Breast epithelium (tissue), 4 donors: ENCODE measurements at regions not wholly inside any gene's neighbourhood (a gene's known extent, or its start where the extent isn't known, plus 50 kb on each side); places are given as distances from the start of the nearest gene placed in this dataset.

Experiments used
- DNase-seq, 2 donors: peaks; one replicate each; pipeline ENCODE4 v3.0.0-alpha.2; 2019; ENCODE audit warnings: low spot score in 2 of 2
- H3K27ac ChIP-seq, 2 donors: fragments of 200-600 bp; sonication (generic) in 1 of 2; one replicate each; pipeline ENCODE4 v1.5.1; 2016 to 2019; ENCODE audit warnings: mild to moderate bottlenecking in 1 of 2
- H3K27me3 ChIP-seq, 2 donors: fragments of 200-600 bp; sonication (generic) in 1 of 2; one replicate each; pipeline versions ENCODE4 v1.5.1 to v1.6.0; 2017 to 2019; ENCODE audit warnings: control low read depth in 1 of 2, mild to moderate bottlenecking in 1 of 2
- H3K36me3 ChIP-seq: fragments of 200-600 bp; one replicate; pipeline ENCODE4 v1.5.1; 2019
- H3K4me1 ChIP-seq, 2 donors: fragments of 200-600 bp; sonication (generic); one replicate each; pipeline ENCODE4 v1.5.1; 2016 to 2019; ENCODE audit warnings: control low read depth in 1 of 2
- H3K4me3 ChIP-seq, 3 donors: fragments of 200-600 bp; sonication (generic); 1 replicate in 2 of 3; 2 replicates in 1 of 3; pipeline ENCODE4 v1.5.1; 2016 to 2019; ENCODE audit warnings: mild to moderate bottlenecking in 3 of 3, moderate library complexity in 2 of 3
- H3K9me3 ChIP-seq, 2 donors: fragments of 200-600 bp; sonication (generic) in 1 of 2; one replicate each; pipeline ENCODE4 v1.5.1; 2016 to 2019; ENCODE audit warnings: control low read depth in 1 of 2
- CTCF ChIP-seq, 3 donors: fragments of 450-650 bp; IDR thresholded peaks; one replicate each; pipeline ENCODE4 v1.5.1; 2016 to 2017; ENCODE audit warnings: antibody characterized with exemption in 3 of 3, mild to moderate bottlenecking in 3 of 3, moderate library complexity in 3 of 3
- POLR2A ChIP-seq: fragments of 450-650 bp; IDR thresholded peaks from one replicate; pipeline ENCODE4 v1.6.1; 2016; ENCODE audit warnings: antibody characterized with exemption, mild to moderate bottlenecking, moderate library complexity
- POLR2AphosphoS5 ChIP-seq, 3 donors: sonication (generic); formaldehyde crosslinking; IDR thresholded peaks; one replicate each; pipeline ENCODE4 v1.6.1; 2017; ENCODE audit warnings: antibody characterized with exemption in 3 of 3
- intact Hi-C: fragments of 100-400 bp; cut with DNase I; formaldehyde crosslinking; loops from one replicate; pipeline ENCODE4 v1.15.1; 2023; ENCODE audit warnings: low total_unique reads

DNA sequence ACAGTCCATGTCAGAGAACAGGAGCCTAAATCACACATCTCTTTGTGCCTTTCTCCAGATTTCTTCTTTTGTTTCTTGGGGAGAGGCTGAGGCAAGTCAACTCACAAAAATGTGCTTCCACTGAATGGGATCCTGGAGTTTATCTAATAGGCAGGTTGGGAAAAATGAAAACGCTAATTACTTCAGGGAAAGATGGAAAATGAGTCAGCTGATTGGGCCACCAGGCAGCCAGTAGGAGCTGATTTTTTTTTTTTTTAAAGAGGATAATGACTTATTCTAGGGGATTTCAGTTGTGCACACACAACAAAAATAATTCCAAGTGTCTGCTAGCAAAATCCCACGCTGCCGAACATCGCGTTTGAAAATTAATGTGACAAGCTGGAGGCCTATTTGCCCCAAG lies 412.8 kb upstream of the ZMIZ1 start:
- no peaks in the 10 kb centered on the region for H3K36me3 ChIP-seq
- intact Hi-C loops: no loop called here
- DNase-seq: no peak
- no peaks in the 10 kb centered on the region for H3K27me3 ChIP-seq
- H3K9me3 ChIP-seq: no peaks in the 10 kb centered on the region
- no peak overlapping the region for H3K27ac ChIP-seq
- TF ChIP-seq POLR2A: no peak
- TF ChIP-seq POLR2AphosphoS5 (IDR thresholded peaks at IDR 0.05): no peak
- no peak for TF ChIP-seq CTCF (IDR thresholded peaks at IDR 0.05)
- no peaks in the 10 kb centered on the region for H3K4me1 ChIP-seq
- H3K4me3 ChIP-seq: no peak overlapping the region

DNA sequence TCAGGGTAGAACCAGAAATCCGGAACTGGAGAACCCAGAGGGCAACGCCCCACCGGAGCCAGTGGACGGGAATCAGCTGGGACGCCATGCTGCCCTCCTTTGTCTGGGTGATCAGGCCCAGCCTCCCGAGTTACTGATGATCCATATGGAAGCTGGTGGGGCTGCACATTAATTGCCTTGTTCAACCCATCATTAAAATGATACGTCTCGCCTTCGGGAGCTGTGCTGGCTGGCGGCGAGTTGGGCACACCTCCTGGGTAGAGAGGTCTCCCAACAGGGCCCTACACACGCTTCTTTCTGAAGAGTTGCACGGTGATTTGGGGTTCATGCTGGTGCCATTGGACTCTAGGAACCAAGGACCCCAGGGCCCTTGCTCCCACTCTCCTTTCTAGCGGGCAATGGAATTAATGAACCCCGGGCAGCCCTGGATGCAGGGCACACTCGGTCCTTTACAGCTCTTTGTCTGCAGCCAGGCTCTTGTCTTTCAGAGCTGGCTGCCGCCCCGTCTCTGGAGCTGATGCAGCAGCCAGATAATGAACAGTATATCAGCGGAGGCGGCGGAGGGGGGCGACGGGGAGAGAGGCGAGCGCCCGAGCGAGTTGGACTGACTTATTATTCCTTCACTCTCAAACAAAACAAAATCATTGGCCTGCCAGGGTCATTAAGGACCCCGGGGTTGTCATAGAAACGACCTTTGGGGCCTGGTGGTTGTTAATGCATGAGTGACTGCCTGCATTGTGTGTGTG lies 412.2 kb upstream of the ZMIZ1 start:
- no peak for DNase-seq
- H3K27ac ChIP-seq: no peak overlapping the region
- no peak overlapping the region for H3K4me3 ChIP-seq
- no peaks in the 10 kb centered on the region for H3K36me3 ChIP-seq
- H3K4me1 ChIP-seq: no peaks in the 10 kb centered on the region
- intact Hi-C loops: no loop called here
- TF ChIP-seq CTCF (IDR thresholded peaks at IDR 0.05) (no peak), POLR2A (no peak), POLR2AphosphoS5 (IDR thresholded peaks at IDR 0.05) (no peak)
- no peaks in the 10 kb centered on the region for H3K27me3 ChIP-seq
- H3K9me3 ChIP-seq: no peaks in the 10 kb centered on the region

DNA sequence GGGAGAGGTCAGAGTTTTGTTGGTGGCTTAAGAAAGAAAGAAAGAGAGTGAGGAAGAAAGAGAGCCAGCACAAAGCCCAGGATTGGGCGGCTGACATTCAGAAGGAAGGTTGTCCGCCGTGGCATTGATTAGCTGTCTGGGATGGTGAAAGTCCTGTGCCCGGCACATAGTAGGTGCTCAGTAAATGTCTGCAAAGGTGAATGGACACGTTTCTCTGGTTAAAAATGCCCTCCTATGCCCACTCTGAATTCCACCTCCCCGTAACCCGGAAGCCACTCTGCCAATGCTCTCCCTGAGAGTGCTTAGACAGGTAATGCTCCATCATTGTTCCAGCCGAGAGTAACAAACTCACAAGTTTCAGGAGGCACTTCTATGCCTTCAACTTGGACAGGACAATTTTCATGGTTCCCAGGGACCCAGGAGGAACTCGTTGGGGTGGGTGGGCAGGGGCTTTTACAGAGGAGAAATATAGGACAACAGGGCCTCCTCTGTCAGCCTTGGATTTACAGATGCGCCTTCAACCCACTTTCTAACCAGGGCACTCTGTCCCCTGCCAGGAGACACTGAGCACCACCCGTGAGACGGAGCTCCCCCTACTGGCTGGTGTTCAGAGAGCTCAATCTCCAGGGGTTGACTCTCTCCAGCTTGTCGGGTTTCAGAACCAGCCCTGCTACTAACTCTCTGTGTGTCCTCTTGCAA lies 411.5 kb upstream of the ZMIZ1 start:
- H3K27me3 ChIP-seq: no peaks in the 10 kb centered on the region
- H3K4me1 ChIP-seq: no peaks in the 10 kb centered on the region
- peak; percentile 61 to 84 for DNase-seq
- H3K27ac ChIP-seq: no peak overlapping the region
- no peaks in the 10 kb centered on the region for H3K36me3 ChIP-seq
- TF ChIP-seq CTCF (IDR thresholded peaks at IDR 0.05): peak in 2 of 3 donors; percentile 30 to 60
- TF ChIP-seq POLR2AphosphoS5 (IDR thresholded peaks at IDR 0.05): no peak
- no peak for TF ChIP-seq POLR2A
- no peaks in the 10 kb centered on the region for H3K9me3 ChIP-seq
- H3K4me3 ChIP-seq: no peak overlapping the region
- intact Hi-C loops: no loop called here

DNA sequence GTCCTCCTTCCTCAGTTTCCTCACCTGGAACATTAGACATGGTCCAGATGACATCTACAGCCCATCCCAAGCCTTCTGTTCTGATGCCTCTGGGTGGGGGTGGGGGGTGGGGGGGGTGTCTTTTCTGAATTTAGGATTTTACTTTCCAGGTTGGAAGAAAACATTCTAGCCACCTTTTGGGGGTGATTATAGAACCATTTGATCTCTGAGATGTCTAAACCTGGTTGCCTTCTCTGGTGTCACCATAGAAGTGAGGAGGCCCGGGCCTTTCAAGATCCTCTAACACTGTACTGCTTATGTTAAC lies 411.0 kb upstream of the ZMIZ1 start:
- no peak overlapping the region for H3K4me3 ChIP-seq
- no peaks in the 10 kb centered on the region for H3K36me3 ChIP-seq
- H3K27ac ChIP-seq: no peak overlapping the region
- TF ChIP-seq CTCF (IDR thresholded peaks at IDR 0.05) (no peak), POLR2A (no peak), POLR2AphosphoS5 (IDR thresholded peaks at IDR 0.05) (no peak)
- no peaks in the 10 kb centered on the region for H3K9me3 ChIP-seq
- no peaks in the 10 kb centered on the region for H3K4me1 ChIP-seq
- intact Hi-C loops: no loop called here
- no peak for DNase-seq
- H3K27me3 ChIP-seq: no peaks in the 10 kb centered on the region
